PC-9 (cell line): ENCODE measurements at regions not wholly inside any gene's neighbourhood (a gene's known extent, or its start where the extent isn't known, plus 50 kb on each side); places are given as distances from the start of the nearest gene placed in this dataset.

Source experiments
- CTCF ChIP-seq: fragments of 200-600 bp; sonication (generic); conservative IDR thresholded peaks from 2 replicates; pipeline ENCODE4 v1.6.1; 2017; ENCODE audit warnings: mixed run types, antibody characterized with exemption, mild to moderate bottlenecking, moderate library complexity
- EZH2 ChIP-seq: fragments of 200-600 bp; sonication (generic); IDR thresholded peaks from 2 replicates; pipeline ENCODE4 v1.8.0; 2017; ENCODE audit warnings: antibody characterized with exemption, low read depth

- TF ChIP-seq CTCF (no peak), EZH2 (no peak)
Observed at GRCh38 chr20:62561182-62561581, 81.1 kb upstream of the SLCO4A1 start.
